Right atrium auricular region (tissue), 2 donors: ENCODE measurements at regions not wholly inside any gene's neighbourhood (a gene's known extent, or its start where the extent isn't known, plus 50 kb on each side); places are given as distances from the start of the nearest gene placed in this dataset.

Experiments
- DNase-seq: peaks from one replicate; pipeline ENCODE4 v3.0.0-alpha.2; 2019; ENCODE audit warnings: low spot score
- H3K27ac ChIP-seq, 2 donors: fragments of 200-600 bp; sonication (generic); 1 replicate in 1 of 2; 2 replicates in 1 of 2; pipeline ENCODE4 v1.5.1; 2016 to 2019
- H3K27me3 ChIP-seq, 2 donors: fragments of 200-600 bp; sonication (generic); one replicate each; pipeline versions ENCODE4 v1.5.1 to v1.6.0; 2017 to 2019
- H3K36me3 ChIP-seq: fragments of 200-600 bp; sonication (generic); one replicate; pipeline ENCODE4 v1.5.1; 2016
- H3K4me1 ChIP-seq, 2 donors: fragments of 200-600 bp; sonication (generic); one replicate each; pipeline versions ENCODE4 v1.5.1 to v1.6.0; 2017 to 2019
- H3K4me3 ChIP-seq, 2 donors: fragments of 200-600 bp; sonication (generic); 1 replicate in 1 of 2; 2 replicates in 1 of 2; pipeline ENCODE4 v1.5.1; 2017 to 2019; ENCODE audit warnings: mild to moderate bottlenecking in 1 of 2, moderate library complexity in 1 of 2
- H3K9me3 ChIP-seq, 2 donors: fragments of 200-600 bp; sonication (generic); one replicate each; pipeline ENCODE4 v1.5.1; 2019
- CTCF ChIP-seq, 2 donors: fragments of 200-600 bp; sonication (generic); IDR thresholded peaks; one replicate each; pipeline ENCODE4 v1.5.1; 2019; ENCODE audit warnings: antibody characterized with exemption in 2 of 2

- Histone ChIP-seq H3K4me1 (peaks cover 0 to 3% of the 10 kb centered on the region in 2 donors), H3K4me3 (no peak overlapping the region), H3K36me3 (no peaks in the 10 kb centered on the region), H3K27me3 (no peaks in the 10 kb centered on the region), H3K9me3 (no peaks in the 10 kb centered on the region), H3K27ac (no peak overlapping the region)
- DNase-seq: no peak
- no peak for TF ChIP-seq CTCF (IDR thresholded peaks at IDR 0.05)
These were observed 87.8 kb upstream of the RAB6C start for GRCh38 chr2:129891341-129892320.

GRCh38 chr2:129892360-129892759, 87.1 kb upstream of the RAB6C start:
- H3K4me3 ChIP-seq: no peak overlapping the region
- no peaks in the 10 kb centered on the region for H3K36me3 ChIP-seq
- no peak for DNase-seq
- H3K27me3 ChIP-seq: no peaks in the 10 kb centered on the region
- H3K27ac ChIP-seq: no peak overlapping the region
- H3K9me3 ChIP-seq: no peaks in the 10 kb centered on the region
- H3K4me1 ChIP-seq: peaks cover 0 to 3% of the 10 kb centered on the region in 2 donors
- no peak for TF ChIP-seq CTCF (IDR thresholded peaks at IDR 0.05)

GRCh38 chr2:129892773-129893172, 86.7 kb upstream of the RAB6C start:
- DNase-seq: no peak
- H3K4me1 ChIP-seq: peaks cover 0 to 3% of the 10 kb centered on the region in 2 donors
- no peak overlapping the region for H3K4me3 ChIP-seq
- no peaks in the 10 kb centered on the region for H3K36me3 ChIP-seq
- no peak for TF ChIP-seq CTCF (IDR thresholded peaks at IDR 0.05)
- no peaks in the 10 kb centered on the region for H3K27me3 ChIP-seq
- no peak overlapping the region for H3K27ac ChIP-seq
- H3K9me3 ChIP-seq: no peaks in the 10 kb centered on the region

- DNase-seq: no peak
- Histone ChIP-seq H3K4me1 (peaks cover 0 to 3% of the 10 kb centered on the region in 2 donors), H3K9me3 (no peaks in the 10 kb centered on the region), H3K27ac (no peak overlapping the region), H3K4me3 (no peak overlapping the region), H3K27me3 (no peaks in the 10 kb centered on the region), H3K36me3 (no peaks in the 10 kb centered on the region)
- TF ChIP-seq CTCF (IDR thresholded peaks at IDR 0.05): no peak
These were observed 86.2 kb upstream of the RAB6C start for GRCh38 chr2:129893244-129893643.

GRCh38 chr2:129894616-129895015, 84.8 kb upstream of the RAB6C start:
- no peaks in the 10 kb centered on the region for H3K36me3 ChIP-seq
- no peak for DNase-seq
- H3K4me3 ChIP-seq: no peak overlapping the region
- H3K27ac ChIP-seq: no peak overlapping the region
- no peaks in the 10 kb centered on the region for H3K27me3 ChIP-seq
- H3K4me1 ChIP-seq: no peaks in the 10 kb centered on the region
- peaks cover 0 to 5% of the 10 kb centered on the region in 2 donors for H3K9me3 ChIP-seq
- TF ChIP-seq CTCF (IDR thresholded peaks at IDR 0.05): no peak
